Activated CD8-positive, alpha-beta T cell treated with anti-CD3 and anti-CD28 coated beads for 36 hours (primary cell): ENCODE measurements at regions not wholly inside any gene's neighbourhood (a gene's known extent, or its start where the extent isn't known, plus 50 kb on each side); places are given as distances from the start of the nearest gene placed in this dataset.
A peak's percentile ranks its signal among the peaks of the same experiment; 100 is the strongest.

ENCODE experiments used
- ATAC-seq: fragments of 200-7000 bp; cut with Tn5 transposase; one replicate; pipeline ENCODE4 v1.10.0; 2021; ENCODE audit warnings: mild to moderate bottlenecking, moderate library complexity
- CTCF ChIA-PET: fragments of 350-600 bp; sonication (Branson Sonifier 250); formaldehyde crosslinking; loops from one replicate; lab custom pipeline; 2021; ENCODE audit warnings: antibody characterized with exemption; lab: Charles Lee
- POLR2A ChIA-PET: fragments of 350-600 bp; sonication (Branson Sonifier 250); formaldehyde crosslinking; loops from one replicate; lab custom pipeline; 2021; ENCODE audit warnings: antibody characterized with exemption; lab: Charles Lee
- DNase-seq: peaks from one replicate; pipeline ENCODE4 v3.0.0-alpha.2; 2020
- H3K27ac Mint-ChIP-seq: one replicate; pipeline ENCODE4 v1.8.0; 2021; ENCODE audit warnings: mild to moderate bottlenecking, mixed read lengths
- H3K27me3 Mint-ChIP-seq: one replicate; pipeline ENCODE4 v1.8.0; 2021; ENCODE audit warnings: mixed read lengths
- H3K36me3 Mint-ChIP-seq: one replicate; pipeline ENCODE4 v1.8.0; 2021; ENCODE audit warnings: low read depth, mixed read lengths
- H3K4me1 Mint-ChIP-seq: one replicate; pipeline ENCODE4 v1.8.0; 2021; ENCODE audit warnings: low read depth, mixed read lengths
- H3K4me3 Mint-ChIP-seq: one replicate; pipeline ENCODE4 v1.8.0; 2021; ENCODE audit warnings: mild to moderate bottlenecking, moderate library complexity, mixed read lengths
- H3K9me3 Mint-ChIP-seq: one replicate; pipeline ENCODE4 v1.8.0; 2021; ENCODE audit warnings: mixed read lengths
- CTCF ChIP-seq: fragments of 200-600 bp; IDR thresholded peaks from one replicate; pipeline ENCODE4 v1.8.0; 2022; ENCODE audit warnings: antibody characterized with exemption, mild to moderate bottlenecking
- intact Hi-C: fragments of 100-400 bp; cut with micrococcal nuclease; formaldehyde crosslinking; loops from one replicate; pipeline ENCODE4 v1.10.0; 2022

GRCh38 chr5:25484391-25484790 is 839.6 kb upstream of the CDH10 start:
- Mint-ChIP-seq H3K4me1 (no peaks in the 10 kb centered on the region), H3K27me3 (no peaks in the 10 kb centered on the region), H3K36me3 (no peaks in the 10 kb centered on the region), H3K27ac (no peak overlapping the region), H3K9me3 (peaks cover 10% of the 10 kb centered on the region), H3K4me3 (no peak overlapping the region)
- CTCF ChIA-PET = no interaction called here
- no peak for TF ChIP-seq CTCF
- intact Hi-C loops = no loop called here
- POLR2A ChIA-PET = no interaction called here
- ATAC-seq (no peak), DNase-seq (no peak)

DNA sequence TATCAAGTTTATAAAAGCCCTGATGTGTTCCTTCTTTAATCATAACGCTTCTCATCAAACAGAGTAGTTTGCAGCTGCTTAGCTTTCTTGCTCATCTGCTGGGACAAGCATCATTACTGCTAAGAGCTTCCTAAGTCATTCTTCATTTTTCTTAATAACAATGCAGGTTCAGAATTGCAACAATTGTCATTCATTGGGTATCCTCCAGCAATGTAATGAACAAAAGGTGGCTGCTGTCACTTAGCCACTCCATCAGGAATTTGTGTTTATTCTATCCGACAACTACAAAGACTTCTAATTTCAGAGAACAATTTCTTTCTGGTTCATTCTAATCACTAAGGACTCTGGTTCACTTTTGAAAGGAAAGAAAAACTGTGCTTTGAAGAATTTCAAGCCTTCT is 836.7 kb upstream of the CDH10 start:
- peaks cover 6% of the 10 kb centered on the region for H3K9me3 Mint-ChIP-seq
- ATAC-seq = no peak
- H3K4me3 Mint-ChIP-seq = no peak overlapping the region
- no peak for DNase-seq
- H3K27me3 Mint-ChIP-seq = no peaks in the 10 kb centered on the region
- TF ChIP-seq CTCF = no peak
- intact Hi-C loops = no loop called here
- CTCF ChIA-PET = no interaction called here
- H3K36me3 Mint-ChIP-seq = no peaks in the 10 kb centered on the region
- no peak overlapping the region for H3K27ac Mint-ChIP-seq
- H3K4me1 Mint-ChIP-seq = no peaks in the 10 kb centered on the region
- POLR2A ChIA-PET = no interaction called here

DNA sequence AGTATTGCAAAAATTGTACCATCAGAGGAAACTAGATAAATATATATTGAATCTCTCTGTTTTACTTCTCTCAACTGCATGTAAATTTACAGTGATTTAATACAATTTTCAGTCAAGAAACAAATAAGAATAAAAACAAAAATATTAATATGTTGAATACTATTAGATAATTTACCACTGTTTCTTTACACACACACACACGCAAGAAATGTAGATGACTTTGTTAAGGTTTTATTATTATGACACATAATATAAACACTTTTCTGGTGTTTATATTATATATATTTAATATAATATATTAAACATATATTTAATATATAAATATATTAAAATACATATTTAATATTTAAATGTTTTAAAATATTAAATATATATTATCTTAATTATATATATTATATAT is 814.3 kb upstream of the CDH10 start:
- no peak for ATAC-seq
- DNase-seq = no peak
- CTCF ChIA-PET = no interaction called here
- intact Hi-C loops = no loop called here
- no peaks in the 10 kb centered on the region for H3K27me3 Mint-ChIP-seq
- POLR2A ChIA-PET = no interaction called here
- no peaks in the 10 kb centered on the region for H3K36me3 Mint-ChIP-seq
- peaks cover 11% of the 10 kb centered on the region for H3K9me3 Mint-ChIP-seq
- no peak overlapping the region for H3K27ac Mint-ChIP-seq
- H3K4me3 Mint-ChIP-seq = no peak overlapping the region
- H3K4me1 Mint-ChIP-seq = no peaks in the 10 kb centered on the region
- no peak for TF ChIP-seq CTCF

DNA sequence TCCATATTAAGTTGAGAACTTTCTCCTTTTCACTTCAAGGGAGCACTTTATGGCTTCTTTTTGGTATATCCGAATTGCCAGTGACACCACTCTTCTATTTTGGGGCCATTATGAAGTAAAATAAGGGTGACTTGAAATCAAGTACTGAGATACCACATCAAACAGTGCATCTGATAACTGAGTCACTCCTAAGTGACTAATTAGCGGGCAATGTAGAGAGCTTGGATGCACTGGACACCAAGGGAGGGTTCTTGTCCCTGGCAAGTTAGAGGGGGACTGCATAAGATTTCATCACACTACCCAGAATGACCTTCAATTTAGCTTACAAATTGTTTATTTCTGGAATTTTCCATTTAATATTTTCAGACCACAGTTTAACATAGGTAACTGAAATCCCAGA is 813.9 kb upstream of the CDH10 start:
- intact Hi-C loops = no loop called here
- peak; percentile 42 for ATAC-seq
- peaks cover 9% of the 10 kb centered on the region for H3K9me3 Mint-ChIP-seq
- ChIA-PET CTCF (no interaction called here), POLR2A (no interaction called here)
- H3K27ac Mint-ChIP-seq = no peak overlapping the region
- no peak for TF ChIP-seq CTCF
- H3K36me3 Mint-ChIP-seq = no peaks in the 10 kb centered on the region
- no peaks in the 10 kb centered on the region for H3K4me1 Mint-ChIP-seq
- no peak overlapping the region for H3K4me3 Mint-ChIP-seq
- no peaks in the 10 kb centered on the region for H3K27me3 Mint-ChIP-seq
- no peak for DNase-seq

DNA sequence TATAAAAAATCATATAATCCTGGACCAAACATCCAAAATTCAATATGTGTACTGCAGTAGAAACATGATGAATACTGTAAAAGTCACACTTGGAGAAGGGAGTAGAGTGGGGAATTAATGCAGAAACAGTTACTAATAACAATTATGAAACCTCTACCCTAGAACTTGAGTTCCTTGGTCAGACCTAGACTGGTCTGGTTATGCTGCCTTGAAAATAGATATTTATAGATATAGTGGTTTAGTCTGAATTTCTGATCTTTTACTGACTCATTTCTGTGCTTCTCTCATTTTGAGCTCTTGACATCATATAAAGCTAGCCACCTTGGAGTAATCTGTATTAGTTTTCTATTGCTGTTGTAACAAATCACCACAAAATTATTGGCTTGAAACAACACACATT is 808.7 kb upstream of the CDH10 start:
- no peak overlapping the region for H3K4me3 Mint-ChIP-seq
- H3K27me3 Mint-ChIP-seq = no peaks in the 10 kb centered on the region
- TF ChIP-seq CTCF = no peak
- intact Hi-C loops = no loop called here
- no peaks in the 10 kb centered on the region for H3K36me3 Mint-ChIP-seq
- no peak overlapping the region for H3K27ac Mint-ChIP-seq
- H3K4me1 Mint-ChIP-seq = no peaks in the 10 kb centered on the region
- ChIA-PET POLR2A (no interaction called here), CTCF (no interaction called here)
- H3K9me3 Mint-ChIP-seq = peaks cover 6% of the 10 kb centered on the region
- no peak for DNase-seq
- ATAC-seq = no peak
